ENCODE measurements at regions not wholly inside any gene's neighbourhood (a gene's known extent, or its start where the extent isn't known, plus 50 kb on each side); places are given as distances from the start of the nearest gene placed in this dataset.
"Not testable (repeated sequence)": the region's sequence is repeated elsewhere in the genome, so short reads cannot be mapped to it uniquely, and the experiment has no call there.

DNA sequence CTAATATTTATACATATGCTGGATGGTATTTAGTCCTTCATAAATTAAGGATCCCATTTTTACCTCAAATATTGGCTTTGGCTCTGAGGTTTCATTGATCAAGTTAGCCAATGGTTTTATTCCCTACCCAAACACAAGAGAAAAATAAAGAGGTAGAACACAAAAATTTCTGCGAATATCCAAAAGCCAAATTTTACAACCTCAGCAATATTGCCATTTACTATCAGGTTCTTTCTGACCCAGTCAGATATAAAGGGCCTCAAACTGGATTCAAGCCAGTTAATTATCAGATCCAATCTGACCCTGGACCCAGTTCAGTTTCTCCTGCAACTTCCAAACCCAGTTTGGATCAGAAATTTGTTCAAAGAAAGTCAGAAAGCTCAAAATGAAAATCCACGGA, 998.1 kb downstream of the SI start:
- no peak for DNase-seq

DNA sequence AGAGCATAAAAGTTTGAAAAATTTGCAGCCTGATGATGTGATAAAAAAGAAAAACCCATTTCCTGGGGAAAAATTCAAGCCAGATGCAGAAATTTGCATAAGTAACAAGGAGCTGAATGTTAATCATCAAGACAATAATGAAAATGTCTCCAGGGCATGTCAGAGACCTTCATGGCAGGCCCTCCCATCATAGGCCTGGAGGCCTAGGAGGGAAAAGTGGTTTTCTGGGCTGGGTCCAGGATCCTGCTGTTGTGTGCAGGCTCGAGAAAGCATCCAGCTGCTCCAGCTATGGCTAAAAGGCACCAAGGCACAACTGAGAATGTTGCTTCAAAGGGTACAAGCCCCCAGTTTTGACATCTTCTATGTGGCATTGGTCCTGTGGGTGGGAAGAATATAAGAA, 1014.0 kb downstream of the SI start:
- DNase-seq = no peak

DNA sequence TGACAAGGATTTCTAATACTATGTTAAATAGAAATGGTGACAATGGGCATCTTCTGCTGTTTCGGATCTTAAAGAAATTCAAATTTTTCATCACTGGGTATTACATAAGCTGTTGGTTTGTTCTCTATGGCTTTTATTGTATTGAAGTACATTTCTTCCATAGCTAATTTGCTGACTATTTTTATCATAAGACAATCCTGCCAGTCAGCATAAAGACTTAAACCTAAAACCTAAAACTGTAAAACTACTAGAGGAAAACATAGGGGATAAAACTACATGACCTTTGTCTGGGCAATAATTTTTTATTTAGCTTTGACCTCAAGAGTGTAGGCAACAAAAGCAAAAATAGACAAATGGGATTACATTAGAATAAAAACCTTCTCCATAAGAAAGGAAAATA, 1017.4 kb downstream of the SI start:
- DNase-seq = no peak

DNA sequence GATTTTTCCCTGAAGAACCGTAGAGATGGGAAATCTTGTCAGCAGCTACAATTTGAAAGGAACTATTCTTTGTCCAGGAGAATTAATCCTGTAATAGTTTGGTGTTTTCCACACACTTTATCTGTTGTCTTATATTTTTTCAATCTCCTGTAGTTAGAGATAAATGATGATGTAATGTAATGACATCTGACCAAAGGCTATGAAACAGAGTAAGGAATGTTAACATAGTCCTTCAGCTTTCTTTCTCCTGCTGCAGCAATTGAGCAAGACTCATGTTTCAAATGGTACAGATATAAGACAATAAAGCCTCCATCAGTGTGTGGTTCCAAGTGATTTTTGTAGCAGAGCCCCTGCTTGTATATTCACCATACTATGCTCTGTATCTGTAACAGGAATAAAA, 1028.4 kb downstream of the SI start:
- DNase-seq = no peak

DNA sequence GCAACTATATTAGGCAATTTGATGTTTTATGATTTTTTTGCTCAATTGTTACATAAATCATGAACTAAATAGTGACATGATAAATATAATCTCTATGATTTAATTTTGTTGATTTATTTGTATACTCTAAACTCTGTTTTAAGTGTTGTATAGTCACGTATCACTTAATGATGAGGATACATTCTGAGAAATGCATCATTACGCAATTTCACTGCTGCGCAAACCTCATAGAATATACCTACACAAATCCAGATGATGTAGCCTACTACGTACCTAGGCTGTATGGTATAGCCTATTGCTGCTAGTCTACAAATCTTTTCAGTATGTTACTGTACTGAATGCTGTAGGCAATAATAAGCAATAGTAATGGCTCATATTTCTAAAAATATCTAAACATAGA, 1029.8 kb downstream of the SI start:
- DNase-seq = no peak

DNA sequence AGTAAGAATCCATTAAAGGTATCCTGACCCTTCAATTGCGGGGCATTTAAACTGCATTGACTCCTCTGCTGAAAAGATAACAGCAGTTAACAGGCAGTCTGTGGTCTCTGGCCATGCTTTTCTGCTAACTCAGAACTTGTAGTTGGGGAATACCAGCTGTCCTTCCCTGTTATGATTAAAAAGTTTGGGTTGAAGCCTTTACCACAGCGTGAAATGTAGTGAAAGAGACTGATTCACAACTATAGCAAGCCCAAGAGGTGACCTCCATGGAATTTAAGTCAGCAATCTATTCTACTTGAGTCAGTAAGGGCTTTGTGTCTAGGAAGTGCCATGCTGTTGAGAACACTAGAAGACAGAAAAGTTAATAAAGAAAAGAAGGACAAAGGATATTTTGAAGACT, 1037.3 kb downstream of the SI start:
- DNase-seq = no peak

DNA sequence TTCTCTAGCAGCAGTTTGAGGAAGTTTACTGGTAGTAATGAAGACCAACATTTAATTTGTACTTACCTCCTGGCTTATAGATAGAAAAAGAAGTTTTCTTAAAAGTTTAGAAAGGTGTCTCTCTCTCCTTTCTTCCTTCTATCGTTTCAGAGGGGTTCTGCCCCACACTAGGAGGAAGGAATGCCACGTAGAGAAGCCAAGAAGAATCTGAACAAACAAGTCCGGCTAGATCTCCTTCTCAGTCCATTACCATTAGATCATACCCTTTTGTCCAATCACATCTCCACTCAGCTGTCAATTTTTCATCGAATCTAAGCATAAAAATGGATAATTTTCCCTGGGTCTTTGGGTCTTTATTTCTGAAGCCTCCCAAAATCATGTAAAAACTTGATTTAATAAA, 1048.1 kb downstream of the SI start:
- DNase-seq = no peak

DNA sequence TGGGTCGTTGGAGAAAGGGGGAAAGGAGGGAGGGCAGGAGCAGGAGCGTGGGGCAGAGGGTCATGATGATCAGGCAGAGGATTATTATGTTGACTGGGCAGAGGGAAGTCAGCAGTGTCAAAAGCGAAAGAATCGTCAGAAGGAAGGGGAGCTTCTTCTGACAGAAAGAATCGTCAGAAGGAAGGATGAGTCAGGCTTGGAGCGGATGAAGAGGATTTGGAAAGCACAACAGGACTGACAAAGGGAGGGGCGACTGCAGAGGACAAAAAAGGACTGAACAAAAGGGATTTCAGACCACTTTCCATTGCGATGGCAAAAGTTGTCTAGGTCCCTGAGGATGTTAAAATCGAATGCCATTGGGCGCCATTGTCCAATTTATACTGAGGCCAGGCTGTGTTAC, 1053.5 kb downstream of the SI start:
- no peak for DNase-seq

DNA sequence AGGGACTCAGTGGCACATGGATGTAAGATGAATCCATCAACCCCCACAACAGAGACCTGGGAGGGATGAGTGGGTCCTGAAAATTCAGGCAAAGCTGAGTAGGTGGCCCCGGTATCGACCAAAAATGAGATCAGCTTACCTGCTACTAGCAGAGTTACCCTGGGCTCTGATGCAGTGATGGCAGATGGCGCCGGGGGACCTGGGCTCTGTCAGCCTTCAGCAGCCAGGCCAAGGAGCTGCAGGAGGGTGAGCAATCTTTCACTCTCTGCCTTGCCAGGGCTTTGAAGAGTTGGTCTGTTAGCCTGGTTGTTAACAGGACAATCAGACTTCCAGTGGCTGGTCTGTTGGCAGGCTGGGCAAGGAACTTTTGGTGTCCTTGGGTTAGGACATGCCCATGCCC, 1054.8 kb downstream of the SI start:
- no peak for DNase-seq

DNA sequence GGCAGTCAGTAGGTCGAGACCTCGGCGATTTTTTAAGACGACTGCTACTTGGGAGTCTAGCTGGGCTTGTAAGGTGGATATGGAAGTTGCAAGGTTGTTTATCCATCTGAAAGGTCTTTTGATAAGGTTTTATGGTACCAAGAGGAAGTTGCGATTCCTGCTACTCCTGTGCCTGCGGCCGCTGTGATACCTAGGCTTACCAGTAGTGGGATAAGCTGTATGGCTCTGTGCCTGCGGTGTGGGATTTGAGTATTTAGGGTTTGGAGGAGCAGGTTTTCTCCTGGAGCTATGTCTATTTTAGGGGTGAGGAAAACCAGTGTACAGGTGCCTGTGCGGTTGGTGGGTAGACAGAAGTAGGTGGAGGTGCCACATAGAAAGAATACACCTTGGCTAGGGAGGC, 1059.8 kb downstream of the SI start:
- DNase-seq = no peak

DNA sequence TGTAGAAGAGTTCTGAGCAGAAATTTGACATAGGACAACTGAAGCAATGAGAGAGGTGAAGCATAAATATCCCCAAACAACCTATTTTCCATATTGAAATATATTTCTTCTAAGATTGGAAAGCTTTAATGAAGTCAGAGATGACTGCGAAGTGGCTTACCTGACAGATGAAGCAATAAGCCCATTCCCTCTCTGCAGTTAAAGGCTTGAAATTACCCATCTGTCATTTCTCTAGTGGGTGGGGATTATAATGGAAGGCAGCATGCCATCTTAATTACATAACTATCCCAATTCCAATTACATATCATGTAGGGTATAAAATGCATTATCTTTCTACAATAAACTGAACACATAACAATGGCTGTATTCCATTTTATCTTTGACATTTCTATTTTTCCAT, 1070.5 kb downstream of the SI start:
- no peak for DNase-seq

DNA sequence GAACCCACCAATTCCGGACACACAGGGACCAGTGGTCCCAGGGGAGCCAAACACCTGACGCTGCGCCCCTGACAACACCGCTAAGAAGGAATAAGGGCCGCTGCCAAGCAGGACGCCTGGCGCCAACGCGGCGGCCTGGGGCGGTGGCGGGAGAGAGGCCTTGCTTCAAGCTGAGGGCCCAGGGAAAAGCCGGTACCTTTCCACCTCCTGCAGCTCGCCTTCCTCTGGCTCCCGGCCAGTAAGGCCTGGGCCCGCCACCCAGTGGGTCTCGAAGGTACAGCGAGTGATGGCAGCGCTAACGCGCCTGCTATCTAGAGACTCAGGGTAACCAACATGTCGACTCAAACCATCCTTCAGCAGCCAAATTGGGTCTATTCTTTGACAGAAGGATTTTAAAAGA, 1074.1 kb downstream of the SI start:
- no peak for DNase-seq

DNA sequence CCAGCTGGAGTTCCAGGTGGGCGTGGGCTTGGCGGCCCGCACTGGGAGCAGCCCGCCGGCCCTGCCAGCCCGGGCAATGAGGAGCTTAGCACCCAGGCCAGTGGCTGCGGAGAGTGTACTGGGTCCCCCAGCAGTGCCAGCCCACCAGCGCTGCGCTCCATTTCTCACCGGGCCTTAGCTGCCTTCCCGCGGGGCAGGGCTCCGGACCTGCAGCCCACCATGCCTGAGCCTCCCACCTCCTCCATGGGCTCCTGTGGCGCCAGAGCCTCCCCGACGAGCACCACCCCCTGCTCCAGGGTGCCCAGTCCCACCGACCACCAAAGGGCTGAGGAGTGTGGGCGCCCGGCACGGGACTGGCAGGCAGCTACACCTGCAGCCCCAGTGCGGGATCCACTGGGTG, 1075.3 kb downstream of the SI start:
- not testable (repeated sequence) for DNase-seq

DNA sequence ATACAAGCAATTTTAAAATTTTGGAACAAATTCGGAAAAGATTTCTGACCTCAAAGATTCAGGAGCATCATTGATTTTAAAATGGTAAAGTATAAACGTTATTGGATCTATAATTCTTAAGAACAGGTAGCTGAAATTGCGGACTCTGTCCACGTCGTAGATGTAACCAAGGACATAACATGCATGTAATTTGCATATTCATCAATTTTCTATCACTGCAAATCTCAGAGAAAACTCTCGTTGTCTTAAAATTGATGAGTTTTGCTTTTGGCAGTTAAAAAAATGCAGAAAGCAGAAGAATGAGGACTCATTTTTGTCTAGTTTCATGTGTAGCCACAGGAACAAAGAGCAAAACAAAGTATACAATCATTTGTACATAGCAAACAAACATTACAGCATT, 1094.4 kb downstream of the SI start:
- DNase-seq = no peak

DNA sequence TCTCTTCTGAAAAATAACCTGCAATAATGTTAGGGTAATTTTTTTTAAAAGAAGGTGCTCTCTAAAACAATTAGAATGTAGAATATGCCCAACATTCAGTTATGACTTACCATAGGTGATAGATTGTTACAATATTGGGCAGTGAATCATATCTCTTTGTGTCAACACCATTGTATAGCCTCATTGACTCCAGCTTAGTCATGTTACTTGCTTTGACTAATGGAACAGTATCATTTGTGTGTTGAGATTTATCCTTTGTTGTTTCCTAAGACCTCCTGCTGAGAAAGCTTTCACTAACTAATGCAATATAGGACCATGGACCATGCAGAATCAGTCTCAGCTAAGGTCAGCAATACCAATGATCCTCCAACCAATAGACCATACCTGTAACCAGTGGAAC, 1106.4 kb downstream of the SI start:
- DNase-seq = no peak

DNA sequence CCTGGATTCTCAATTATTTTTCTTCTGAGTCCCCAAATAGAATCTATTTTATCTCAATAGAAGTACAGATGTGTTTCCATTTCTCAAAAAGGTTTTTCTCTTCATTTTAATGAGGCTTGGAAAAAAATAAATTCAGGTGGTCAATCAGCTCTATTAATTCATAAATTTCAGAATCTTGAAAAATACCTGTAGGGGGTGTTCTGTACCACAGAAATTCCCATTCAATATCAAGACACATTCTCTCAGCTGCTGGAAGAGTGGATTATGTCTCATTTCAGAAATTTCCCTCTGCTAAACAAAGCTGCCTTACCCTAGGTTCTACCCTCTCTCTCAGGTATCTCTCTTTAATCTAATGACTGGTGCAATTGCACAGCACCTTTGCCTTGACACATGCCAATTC, 1121.2 kb downstream of the SI start:
- DNase-seq = no peak

DNA sequence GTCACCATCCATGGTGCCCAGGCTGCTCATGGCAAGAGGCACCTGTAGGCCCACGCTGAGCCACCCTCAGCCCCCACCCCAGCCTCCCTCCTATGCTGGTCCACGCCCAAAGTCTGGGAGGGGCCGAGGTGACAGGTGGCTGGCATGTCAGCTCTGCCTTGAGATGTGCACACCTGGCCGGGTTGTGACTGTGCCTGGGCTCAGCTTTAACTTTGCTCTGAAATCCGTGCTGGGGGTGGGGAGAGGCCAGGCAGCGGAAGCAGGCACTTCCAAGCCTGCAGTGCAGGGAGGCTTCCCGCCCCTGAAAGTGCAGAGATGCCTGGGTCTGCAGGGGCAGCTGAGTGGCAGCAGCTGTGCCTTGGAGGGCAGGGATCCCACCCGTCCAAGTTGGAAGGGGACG, 1124.8 kb downstream of the SI start:
- DNase-seq = no peak

DNA sequence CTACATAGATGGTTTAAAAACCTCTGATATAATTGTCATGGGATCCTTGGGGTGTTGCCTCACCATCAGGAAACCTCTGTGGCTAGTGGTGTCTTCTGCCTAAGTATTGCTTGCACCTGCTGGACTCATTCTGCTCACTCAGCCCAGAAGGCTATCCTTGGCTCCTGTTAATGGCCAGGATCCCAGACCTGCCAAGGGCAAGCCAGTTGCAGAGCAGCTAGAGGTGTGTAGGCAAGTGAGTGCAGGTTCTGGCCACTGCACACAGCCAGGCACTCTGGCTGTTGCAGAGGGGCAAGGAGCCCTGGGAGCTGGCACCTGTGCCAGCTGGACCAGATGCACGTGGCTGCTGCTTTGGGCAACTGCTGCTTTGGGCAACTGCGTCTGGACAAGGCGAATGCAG, 1125.8 kb downstream of the SI start:
- DNase-seq = no peak

DNA sequence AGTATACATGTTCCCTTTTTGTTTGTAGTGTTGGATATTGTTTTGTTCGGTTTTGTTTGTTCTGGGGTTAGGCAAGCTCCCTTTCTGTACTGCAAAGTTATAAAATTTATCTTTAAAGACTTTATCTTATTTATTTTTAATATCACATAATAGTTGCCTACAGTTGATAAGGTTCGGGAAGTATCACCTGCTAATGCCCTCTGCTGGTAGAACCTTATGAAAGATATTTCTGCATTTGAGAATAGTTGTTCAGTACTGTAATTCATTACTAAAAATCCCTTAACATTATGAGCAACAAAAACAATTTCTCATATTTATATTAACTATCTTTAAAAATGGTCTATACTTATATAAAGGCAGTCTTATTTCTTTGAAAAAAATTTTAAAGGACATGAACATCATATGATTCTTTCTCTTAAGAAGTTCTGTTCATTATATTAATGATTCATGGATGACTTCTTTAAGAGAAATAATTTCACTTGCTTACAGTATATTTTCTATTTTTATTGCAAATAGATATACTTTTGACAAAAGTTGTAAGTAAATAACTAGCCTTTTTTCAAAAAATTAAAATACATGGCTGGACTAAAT, 1126.8 kb downstream of the SI start:
- no peak for DNase-seq

DNA sequence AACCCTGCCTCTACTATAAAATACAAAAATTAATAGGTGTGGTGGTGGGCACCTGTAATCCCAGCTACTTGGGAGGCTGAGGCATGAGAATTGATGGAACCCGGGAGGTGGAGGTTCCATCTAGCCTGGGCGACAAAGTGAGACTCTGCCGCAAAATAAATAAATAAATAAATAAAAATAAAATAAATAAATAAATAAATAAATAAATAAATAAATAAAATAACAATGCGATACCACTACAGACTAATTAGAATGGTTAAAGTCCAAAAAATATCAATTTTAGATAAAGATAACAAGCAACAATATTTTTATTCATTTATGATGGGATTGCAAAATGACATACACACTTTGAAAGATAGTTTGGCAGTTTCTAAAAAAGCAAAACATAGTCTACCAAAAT, 1131.5 kb downstream of the SI start:
- no peak for DNase-seq

DNA sequence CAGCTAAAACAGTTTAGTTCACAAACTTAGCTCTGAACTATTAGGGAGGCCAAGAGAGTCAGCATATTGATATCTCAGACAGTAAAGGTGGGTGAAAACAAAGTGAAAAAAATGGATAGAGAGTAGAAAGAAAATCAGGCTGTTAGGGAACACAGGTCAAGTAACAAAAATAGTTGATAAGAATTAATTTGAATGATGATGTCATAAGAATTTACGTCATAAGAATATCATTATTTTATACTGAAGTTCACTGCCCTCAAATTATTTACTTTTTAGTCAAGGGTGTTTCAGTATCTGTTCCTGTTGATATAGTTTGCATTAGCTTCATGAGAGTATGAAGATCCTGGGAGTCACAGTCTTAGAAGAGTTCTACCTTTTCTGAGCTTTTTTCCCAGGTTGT, 1134.6 kb downstream of the SI start:
- DNase-seq = no peak

DNA sequence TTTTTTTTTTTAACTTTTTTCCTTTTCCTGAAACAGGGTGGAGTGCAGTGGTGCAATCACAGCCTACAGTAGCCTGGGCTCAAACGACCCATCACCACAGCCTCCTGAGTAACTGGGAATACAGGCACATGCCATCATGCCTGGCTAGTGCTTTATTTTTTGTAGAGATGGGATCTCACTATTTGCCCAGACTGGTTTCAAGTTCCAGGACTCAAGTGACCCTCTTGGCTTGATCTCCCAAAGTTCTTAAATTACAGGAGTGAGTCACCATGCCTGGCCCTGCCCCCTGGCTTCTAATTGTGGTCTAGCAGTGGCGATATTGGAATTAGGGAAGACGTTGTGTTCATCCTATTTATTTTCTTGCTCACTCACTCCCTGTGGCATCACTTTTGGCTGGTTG, 1138.4 kb downstream of the SI start:
- DNase-seq = no peak

DNA sequence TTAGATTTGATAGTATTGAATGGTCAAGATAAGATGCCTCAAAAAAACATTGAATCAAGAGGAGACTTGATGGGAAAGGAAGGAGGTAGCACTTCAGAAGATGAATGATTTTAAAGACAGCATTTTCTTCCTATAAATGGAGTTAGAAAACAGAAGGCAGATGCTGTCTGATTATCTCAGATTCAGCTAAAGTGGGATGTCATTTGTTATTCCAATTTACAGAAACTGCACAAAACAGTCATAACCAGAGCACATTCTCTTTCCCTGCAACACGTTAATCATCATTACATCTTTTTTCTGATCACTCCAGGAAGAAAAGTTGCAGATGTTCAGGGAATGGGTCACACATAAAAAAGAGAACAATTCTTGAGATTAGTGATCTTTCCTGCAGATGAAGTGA, 1141.8 kb downstream of the SI start:
- no peak for DNase-seq

DNA sequence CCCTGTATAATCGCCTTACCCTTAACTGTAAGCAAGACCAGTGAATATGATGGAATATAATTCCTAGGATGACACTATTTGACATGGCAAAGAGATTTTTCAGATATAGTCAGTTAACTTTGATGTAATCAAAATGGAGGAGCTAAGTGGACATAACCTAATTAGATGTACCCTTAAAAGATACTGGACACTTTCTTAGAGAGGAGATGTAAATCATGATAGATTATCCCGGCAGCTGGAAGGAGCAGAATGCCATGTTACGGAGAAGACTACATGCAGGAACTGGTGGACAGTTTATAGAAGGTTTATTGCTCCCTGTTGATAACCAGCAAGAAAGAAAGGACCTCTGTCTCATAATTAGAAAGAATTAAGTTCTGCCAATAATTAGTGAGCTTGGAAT, 1142.9 kb downstream of the SI start:
- DNase-seq = no peak

DNA sequence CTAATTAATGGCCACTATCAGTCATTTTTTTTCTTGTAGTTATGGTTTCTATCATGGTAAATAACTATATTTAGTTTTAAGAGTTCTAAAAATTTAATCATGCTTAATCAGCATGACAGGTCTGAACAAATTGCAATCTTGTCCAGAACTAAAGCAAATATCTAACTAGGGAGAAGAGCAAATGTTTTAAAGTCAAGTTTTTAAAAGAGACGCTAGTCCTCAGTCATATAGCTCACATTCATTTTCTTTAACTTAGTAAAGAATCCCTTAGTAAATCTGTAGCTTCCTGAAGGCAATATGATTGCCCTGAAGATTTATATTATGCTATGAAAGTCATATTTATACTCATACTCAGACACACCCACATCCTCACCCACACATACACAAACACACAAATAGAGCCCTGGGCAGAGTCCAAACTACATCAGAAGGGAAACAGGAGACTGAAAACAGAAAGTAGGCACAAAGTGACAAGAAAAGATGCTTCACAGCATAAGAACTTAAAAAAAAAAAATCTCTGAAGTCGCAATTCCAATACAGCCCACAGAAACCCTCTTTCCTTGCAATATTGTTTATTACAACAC, 1149.1 kb downstream of the SI start:
- DNase-seq = no peak

DNA sequence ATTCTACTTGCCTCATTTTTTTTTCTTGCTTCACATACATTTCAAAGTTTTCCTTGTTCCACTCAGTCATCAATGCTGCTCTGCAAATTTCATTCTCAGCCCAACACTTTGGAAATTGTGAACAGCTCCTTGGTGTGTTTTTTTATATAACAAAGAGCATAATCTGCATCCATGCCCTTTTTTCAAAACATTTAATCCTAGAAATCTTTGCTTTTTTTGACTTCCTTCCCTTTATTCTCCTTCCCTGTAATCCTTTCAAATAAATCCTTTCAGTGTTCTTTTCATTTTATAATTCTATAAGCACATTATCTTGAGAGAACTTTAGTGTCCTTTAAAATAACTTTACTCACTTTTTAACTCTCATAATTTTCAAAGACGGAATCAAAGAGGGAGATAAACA, 1150.8 kb downstream of the SI start:
- no peak for DNase-seq

Measured in NCI-H1092 (cell line).